ENCODE measurements at regions not wholly inside any gene's neighbourhood (a gene's known extent, or its start where the extent isn't known, plus 50 kb on each side); places are given as distances from the start of the nearest gene placed in this dataset.

- in situ Hi-C loops (cut with MboI; ENCODE audit: low sequenced_read_pairs in 4 of 4) = no loop called here
Observed at GRCh38 chr4:11334887-11335286, 93.8 kb downstream of the HS3ST1 start.

DNA sequence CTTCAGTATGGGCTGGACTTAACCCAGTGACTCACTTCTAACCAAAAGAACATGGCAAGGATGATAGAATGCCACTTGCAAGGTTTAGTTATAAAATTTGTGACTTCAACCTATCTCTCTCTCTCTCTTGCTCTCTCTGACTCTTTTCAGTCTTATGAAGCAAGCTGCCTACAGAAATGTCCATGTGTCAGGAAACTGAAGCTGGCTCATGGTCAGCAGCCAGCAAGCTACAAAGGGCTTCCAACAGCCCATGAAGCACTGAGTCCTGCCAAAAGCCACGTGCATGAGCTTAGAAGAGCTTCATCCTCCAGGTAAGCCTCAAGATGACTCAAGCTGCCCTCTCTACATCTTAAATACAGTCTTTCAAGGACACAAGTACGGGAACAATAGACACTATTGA is 100.3 kb downstream of the HS3ST1 start:
- no peak overlapping the region for H3K27ac ChIP-seq
- no peak for ATAC-seq
- no peaks in the 10 kb centered on the region for H3K27me3 ChIP-seq
- intact Hi-C loops (cut with DNase I; ENCODE audit: low total_unique reads) = no loop called here
- H3K9me3 ChIP-seq = no peaks in the 10 kb centered on the region
- no peak for DNase-seq
- TF ChIP-seq POLR2A (IDR thresholded peaks at IDR 0.05) (no peak), CTCF (IDR thresholded peaks at IDR 0.05 in 4 of 5, conservative IDR thresholded peaks at IDR 0.05 in 1 of 5) (no peak)
- no peaks in the 10 kb centered on the region for H3K4me1 ChIP-seq
- H3K36me3 ChIP-seq = no peaks in the 10 kb centered on the region
- in situ Hi-C loops (cut with MboI; ENCODE audit: low sequenced_read_pairs in 4 of 4) = no loop called here
- no peak overlapping the region for H3K4me3 ChIP-seq

More at GRCh38 chr4:11334887-11335286, 93.8 kb downstream of the HS3ST1 start:
- H3K4me3 ChIP-seq = no peak overlapping the region
- H3K27ac ChIP-seq = no peak overlapping the region
- H3K36me3 ChIP-seq = no peaks in the 10 kb centered on the region
- H3K4me1 ChIP-seq = no peaks in the 10 kb centered on the region
- H3K9me3 ChIP-seq = no peaks in the 10 kb centered on the region
- H3K27me3 ChIP-seq = no peaks in the 10 kb centered on the region
- TF ChIP-seq CTCF (IDR thresholded peaks at IDR 0.05 in 4 of 5, conservative IDR thresholded peaks at IDR 0.05 in 1 of 5) (no peak), POLR2A (IDR thresholded peaks at IDR 0.05) (no peak)
- ATAC-seq (no peak), DNase-seq (no peak)
- intact Hi-C loops (cut with DNase I; ENCODE audit: low total_unique reads) = no loop called here

DNA sequence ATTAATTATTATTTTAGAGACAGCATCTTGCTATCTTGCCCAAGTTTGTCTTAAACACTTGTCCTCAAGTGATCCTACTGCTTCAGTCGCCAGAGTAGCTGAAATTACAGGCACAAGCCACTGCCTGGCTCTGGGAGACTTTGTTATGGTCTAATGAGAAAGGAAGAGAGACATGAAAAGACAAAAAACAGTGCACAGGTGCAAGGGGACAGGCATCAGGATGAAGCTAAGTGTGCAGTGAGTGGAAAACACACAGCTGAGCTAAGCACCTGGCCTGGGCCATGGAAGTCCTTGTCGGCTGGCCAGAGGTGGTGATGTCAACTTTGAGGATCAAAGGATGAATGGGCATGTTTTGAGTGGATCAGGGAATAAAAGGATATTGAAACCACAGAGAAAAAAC is 102.7 kb downstream of the HS3ST1 start:
- no peak for ATAC-seq
- no peak overlapping the region for H3K27ac ChIP-seq
- in situ Hi-C loops (cut with MboI; ENCODE audit: low sequenced_read_pairs in 4 of 4) = no loop called here
- H3K9me3 ChIP-seq = no peaks in the 10 kb centered on the region
- no peaks in the 10 kb centered on the region for H3K4me1 ChIP-seq
- no peak for DNase-seq
- no peaks in the 10 kb centered on the region for H3K36me3 ChIP-seq
- intact Hi-C loops (cut with DNase I; ENCODE audit: low total_unique reads) = no loop called here
- no peaks in the 10 kb centered on the region for H3K27me3 ChIP-seq
- no peak overlapping the region for H3K4me3 ChIP-seq
- TF ChIP-seq POLR2A (IDR thresholded peaks at IDR 0.05) (no peak), CTCF (IDR thresholded peaks at IDR 0.05 in 4 of 5, conservative IDR thresholded peaks at IDR 0.05 in 1 of 5) (no peak)

DNA sequence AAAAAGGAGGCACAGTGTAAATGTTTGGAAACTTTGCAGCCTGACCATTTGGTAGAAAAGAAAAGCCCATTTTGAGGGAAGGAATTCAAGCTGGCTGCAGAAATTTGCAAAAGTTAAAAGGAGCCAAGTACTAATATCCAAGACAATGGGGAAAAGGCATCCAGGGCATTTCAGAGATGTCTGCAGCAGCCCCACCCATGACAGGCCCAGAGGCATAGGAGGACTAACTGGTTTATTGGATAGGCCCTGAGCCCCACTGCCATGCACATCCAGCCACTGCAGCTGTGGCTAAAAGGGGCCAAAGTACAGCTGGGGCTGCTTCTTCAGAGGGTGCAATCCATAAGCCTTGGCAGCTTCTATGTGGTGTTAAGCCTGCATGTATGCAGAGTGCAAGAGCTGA is 104.9 kb downstream of the HS3ST1 start:
- no peak overlapping the region for H3K27ac ChIP-seq
- in situ Hi-C loops (cut with MboI; ENCODE audit: low sequenced_read_pairs in 4 of 4) = no loop called here
- no peaks in the 10 kb centered on the region for H3K36me3 ChIP-seq
- H3K9me3 ChIP-seq = no peaks in the 10 kb centered on the region
- DNase-seq (no peak), ATAC-seq (no peak)
- no peak overlapping the region for H3K4me3 ChIP-seq
- no peaks in the 10 kb centered on the region for H3K27me3 ChIP-seq
- TF ChIP-seq CTCF (IDR thresholded peaks at IDR 0.05 in 4 of 5, conservative IDR thresholded peaks at IDR 0.05 in 1 of 5) (no peak), POLR2A (IDR thresholded peaks at IDR 0.05) (no peak)
- intact Hi-C loops (cut with DNase I; ENCODE audit: low total_unique reads) = no loop called here
- H3K4me1 ChIP-seq = no peaks in the 10 kb centered on the region

DNA sequence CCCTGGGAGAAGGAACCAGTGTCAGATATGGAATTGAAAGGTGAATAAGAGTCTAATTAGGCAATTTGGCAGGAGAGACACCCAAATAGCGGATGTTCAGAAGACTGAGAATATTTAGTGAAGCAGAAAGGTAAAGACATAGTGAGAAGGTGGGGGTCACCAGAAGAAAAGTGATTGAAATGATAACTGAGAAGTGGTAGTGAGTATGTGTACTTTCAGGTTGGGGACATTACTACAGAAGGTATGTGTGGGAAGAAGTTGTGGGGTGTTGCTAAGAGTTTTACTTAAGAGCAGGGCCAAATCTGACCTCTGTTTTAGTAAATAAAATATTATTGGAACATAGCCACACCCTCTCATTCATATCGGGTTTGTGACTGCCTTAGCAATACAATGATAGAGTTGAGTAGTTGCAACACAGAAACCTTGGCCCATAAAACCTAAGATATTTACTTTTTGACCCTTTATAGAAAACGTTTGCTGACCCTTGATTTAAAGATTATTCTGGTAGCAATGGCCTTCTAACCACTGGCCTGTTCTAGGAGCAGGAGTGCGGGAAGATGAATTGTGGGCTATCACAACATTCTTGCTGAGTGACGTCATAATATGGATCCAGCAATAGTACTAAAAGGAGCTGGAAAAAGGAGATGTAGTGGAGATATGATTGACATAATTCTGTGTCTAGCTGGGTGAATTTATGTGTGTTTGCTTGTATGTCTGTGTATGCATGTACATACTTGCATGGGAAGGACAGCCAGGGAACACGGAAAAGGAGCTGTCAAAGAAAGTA is 115.3 kb downstream of the HS3ST1 start:
- TF ChIP-seq POLR2A (IDR thresholded peaks at IDR 0.05) (no peak), CTCF (IDR thresholded peaks at IDR 0.05 in 4 of 5, conservative IDR thresholded peaks at IDR 0.05 in 1 of 5) (no peak)
- H3K4me3 ChIP-seq = no peak overlapping the region
- H3K4me1 ChIP-seq = no peaks in the 10 kb centered on the region
- in situ Hi-C loops (cut with MboI; ENCODE audit: low sequenced_read_pairs in 4 of 4) = no loop called here
- H3K27me3 ChIP-seq = no peaks in the 10 kb centered on the region
- DNase-seq (no peak), ATAC-seq (no peak)
- intact Hi-C loops (cut with DNase I; ENCODE audit: low total_unique reads) = no loop called here
- no peaks in the 10 kb centered on the region for H3K9me3 ChIP-seq
- no peaks in the 10 kb centered on the region for H3K36me3 ChIP-seq
- no peak overlapping the region for H3K27ac ChIP-seq

All from gastrocnemius medialis (tissue), 4 donors.